ENCODE measurements at regions not wholly inside any gene's neighbourhood (a gene's known extent, or its start where the extent isn't known, plus 50 kb on each side); places are given as distances from the start of the nearest gene placed in this dataset.

DNA sequence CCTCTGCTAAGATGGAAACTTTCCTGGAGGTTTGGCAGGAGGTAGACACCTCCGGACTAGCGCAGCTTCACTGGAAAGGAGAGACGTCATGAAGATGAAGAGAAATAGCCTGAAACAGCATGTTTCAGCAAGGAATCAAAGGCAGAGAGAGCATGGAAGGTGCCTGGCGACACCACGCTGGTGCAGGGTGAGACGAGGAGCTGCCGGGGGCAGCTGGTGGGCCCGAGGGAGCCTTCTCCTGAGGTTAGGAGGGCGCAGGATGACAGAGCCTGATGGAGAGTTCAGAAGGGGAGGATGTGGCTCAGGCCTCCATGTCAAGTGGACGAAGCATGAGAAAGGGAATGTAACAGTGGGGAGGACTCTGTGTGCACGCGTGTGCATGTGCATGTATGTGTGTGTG, 113.6 kb downstream of the TPRA1 start:
- no peak overlapping the region for H2AFZ ChIP-seq (ENCODE audit: low read depth, low read length, poor library complexity, severe bottlenecking)

More for the DNA sequence above, 113.6 kb downstream of the TPRA1 start:
- Histone ChIP-seq H3K4me2 (ENCODE audit: low read length) (no peak overlapping the region), H3K4me3 (replicated peaks in 1 of 2; ENCODE audit: low read depth in 1 of 2, low read length in 2 of 2) (no peak overlapping the region), H3K27me3 (ENCODE audit: insufficient read depth, low read length) (peaks cover 3% of the 10 kb centered on the region; the same call in 1 of the 2 replicates), H3K4me1 (ENCODE audit: control insufficient read depth in 1 of 2, insufficient read depth in 2 of 2, low read length in 2 of 2) (peaks cover 0 to 4% of the 10 kb centered on the region in 2 experiments; a peak in 1 of 4 replicates), H4K20me1 (ENCODE audit: insufficient read depth) (no peaks in the 10 kb centered on the region), H3K79me2 (ENCODE audit: insufficient read depth, low read length) (no peaks in the 10 kb centered on the region), H3K27ac (ENCODE audit: low read depth, low read length) (no peak overlapping the region), H3K9me2 (ENCODE audit: insufficient read depth) (no peaks in the 10 kb centered on the region), H3K9ac (ENCODE audit: low read length) (no peak overlapping the region), H3K36me3 (ENCODE audit: control insufficient read depth in 1 of 2, insufficient read depth in 2 of 2, low read length in 2 of 2) (no peaks in the 10 kb centered on the region), H3K9me3 (ENCODE audit: control insufficient read depth in 1 of 2, insufficient read depth in 1 of 2, low read depth in 1 of 2, low read length in 2 of 2) (no peaks in the 10 kb centered on the region)
- ChIA-PET POLR2A (no interaction called here), RAD21 (ENCODE audit: low non-redundant PET in 1 of 2, low total read pairs in 2 of 2, uncharacterized antibody in 2 of 2, unreplicated experiment in 2 of 2) (interaction anchor here in 1 of 2 experiments (1.2 kb wide), 1 partner anchor 68 kb away, joined by 3 read pairs; no protein-coding TSS in a partner anchor), CTCF (no interaction called here)
- ATAC-seq, result no peak
- no TSS peak for BruUV-seq (replicated peaks)
- TF ChIP-seq ZFX (IDR thresholded peaks at IDR 0.05) (no peak), SRF (IDR thresholded peaks at IDR 0.05; ENCODE audit: low read depth) (no peak), SIN3A (IDR thresholded peaks at IDR 0.05; ENCODE audit: low read depth) (no peak), EGR1 (IDR thresholded peaks at IDR 0.05; ENCODE audit: low read depth) (no peak)
- TF ChIP-seq, protein P1, sequence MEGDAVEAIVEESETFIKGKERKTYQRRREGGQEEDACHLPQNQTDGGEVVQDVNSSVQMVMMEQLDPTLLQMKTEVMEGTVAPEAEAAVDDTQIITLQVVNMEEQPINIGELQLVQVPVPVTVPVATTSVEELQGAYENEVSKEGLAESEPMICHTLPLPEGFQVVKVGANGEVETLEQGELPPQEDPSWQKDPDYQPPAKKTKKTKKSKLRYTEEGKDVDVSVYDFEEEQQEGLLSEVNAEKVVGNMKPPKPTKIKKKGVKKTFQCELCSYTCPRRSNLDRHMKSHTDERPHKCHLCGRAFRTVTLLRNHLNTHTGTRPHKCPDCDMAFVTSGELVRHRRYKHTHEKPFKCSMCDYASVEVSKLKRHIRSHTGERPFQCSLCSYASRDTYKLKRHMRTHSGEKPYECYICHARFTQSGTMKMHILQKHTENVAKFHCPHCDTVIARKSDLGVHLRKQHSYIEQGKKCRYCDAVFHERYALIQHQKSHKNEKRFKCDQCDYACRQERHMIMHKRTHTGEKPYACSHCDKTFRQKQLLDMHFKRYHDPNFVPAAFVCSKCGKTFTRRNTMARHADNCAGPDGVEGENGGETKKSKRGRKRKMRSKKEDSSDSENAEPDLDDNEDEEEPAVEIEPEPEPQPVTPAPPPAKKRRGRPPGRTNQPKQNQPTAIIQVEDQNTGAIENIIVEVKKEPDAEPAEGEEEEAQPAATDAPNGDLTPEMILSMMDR (IDR thresholded peaks at IDR 0.05 in 2 of 3, conservative IDR thresholded peaks at IDR 0.05 in 1 of 3; ENCODE audit: borderline replicate concordance in 1 of 3, insufficient read depth in 1 of 3, low read depth in 2 of 3, low read length in 2 of 3), result no peak
- TF ChIP-seq, protein P2, sequence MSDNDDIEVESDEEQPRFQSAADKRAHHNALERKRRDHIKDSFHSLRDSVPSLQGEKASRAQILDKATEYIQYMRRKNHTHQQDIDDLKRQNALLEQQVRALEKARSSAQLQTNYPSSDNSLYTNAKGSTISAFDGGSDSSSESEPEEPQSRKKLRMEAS (IDR thresholded peaks at IDR 0.05), result no peak
- TF ChIP-seq, protein P3, sequence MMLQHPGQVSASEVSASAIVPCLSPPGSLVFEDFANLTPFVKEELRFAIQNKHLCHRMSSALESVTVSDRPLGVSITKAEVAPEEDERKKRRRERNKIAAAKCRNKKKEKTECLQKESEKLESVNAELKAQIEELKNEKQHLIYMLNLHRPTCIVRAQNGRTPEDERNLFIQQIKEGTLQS (IDR thresholded peaks at IDR 0.05), result no peak
- TF ChIP-seq, protein P4, sequence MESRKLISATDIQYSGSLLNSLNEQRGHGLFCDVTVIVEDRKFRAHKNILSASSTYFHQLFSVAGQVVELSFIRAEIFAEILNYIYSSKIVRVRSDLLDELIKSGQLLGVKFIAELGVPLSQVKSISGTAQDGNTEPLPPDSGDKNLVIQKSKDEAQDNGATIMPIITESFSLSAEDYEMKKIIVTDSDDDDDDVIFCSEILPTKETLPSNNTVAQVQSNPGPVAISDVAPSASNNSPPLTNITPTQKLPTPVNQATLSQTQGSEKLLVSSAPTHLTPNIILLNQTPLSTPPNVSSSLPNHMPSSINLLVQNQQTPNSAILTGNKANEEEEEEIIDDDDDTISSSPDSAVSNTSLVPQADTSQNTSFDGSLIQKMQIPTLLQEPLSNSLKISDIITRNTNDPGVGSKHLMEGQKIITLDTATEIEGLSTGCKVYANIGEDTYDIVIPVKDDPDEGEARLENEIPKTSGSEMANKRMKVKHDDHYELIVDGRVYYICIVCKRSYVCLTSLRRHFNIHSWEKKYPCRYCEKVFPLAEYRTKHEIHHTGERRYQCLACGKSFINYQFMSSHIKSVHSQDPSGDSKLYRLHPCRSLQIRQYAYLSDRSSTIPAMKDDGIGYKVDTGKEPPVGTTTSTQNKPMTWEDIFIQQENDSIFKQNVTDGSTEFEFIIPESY (IDR thresholded peaks at IDR 0.05; ENCODE audit: extremely low read depth, insufficient replicate concordance, low read length), result no peak
- intact Hi-C loops (cut with micrococcal nuclease), result no loop called here
- no peak for DNase-seq (ENCODE audit: low read depth, low spot score)

All from HCT116 (cell line).